IMR-90 (cell line): ENCODE measurements at regions not wholly inside any gene's neighbourhood (a gene's known extent, or its start where the extent isn't known, plus 50 kb on each side); places are given as distances from the start of the nearest gene placed in this dataset.

Source experiments
- CEBPB ChIP-seq: IDR thresholded peaks from 2 replicates; pipeline ENCODE4 v1.6.1; 2012; ENCODE audit warnings: low read depth, low read length, improper control_type of control experiment
- CTCF ChIP-seq: conservative IDR thresholded peaks from 2 replicates; pipeline ENCODE4 v1.5.1; 2012; ENCODE audit warnings: mild to moderate bottlenecking, low read depth, low read length, improper control_type of control experiment
- FOS ChIP-seq: fragments of 150-350 bp; IDR thresholded peaks from 2 replicates; pipeline ENCODE4 v1.6.1; 2016; ENCODE audit warnings: low read depth, low read length
- MXI1 ChIP-seq: IDR thresholded peaks from 2 replicates; pipeline ENCODE4 v1.6.1; 2012; ENCODE audit warnings: low read depth, mild to moderate bottlenecking, low read length, moderate library complexity, borderline replicate concordance
- NFE2L2 ChIP-seq: fragments of 150-350 bp; IDR thresholded peaks from 2 replicates; pipeline ENCODE4 v1.6.1; 2016; ENCODE audit warnings: low read depth, mild to moderate bottlenecking, low read length
- POLR2A ChIP-seq: IDR thresholded peaks from 2 replicates; pipeline ENCODE4 v1.6.1; 2012; ENCODE audit warnings: mild to moderate bottlenecking, low read depth, low read length
- RAD21 ChIP-seq: IDR thresholded peaks from 2 replicates; pipeline ENCODE4 v1.6.1; 2012; ENCODE audit warnings: low read length, improper control_type of control experiment
- SMC3 ChIP-seq: fragments of 150-350 bp; IDR thresholded peaks from 2 replicates; pipeline ENCODE4 v1.6.1; 2016; ENCODE audit warnings: low read depth, mild to moderate bottlenecking, antibody characterized with exemption, low read length, moderate library complexity

GRCh38 chr6:109922851-109923250, 55.3 kb upstream of the GPR6 start:
- TF ChIP-seq CTCF (no peak), POLR2A (no peak), MXI1 (no peak), RAD21 (no peak), NFE2L2 (no peak), CEBPB (no peak), FOS (no peak), SMC3 (no peak)
